ENCODE measurements at regions not wholly inside any gene's neighbourhood (a gene's known extent, or its start where the extent isn't known, plus 50 kb on each side); places are given as distances from the start of the nearest gene placed in this dataset.

GRCh38 chr9:79193001-79193400 is 378.8 kb upstream of the TLE4 start:
- TF ChIP-seq CTCF (IDR thresholded peaks at IDR 0.05) (no peak), EP300 (IDR thresholded peaks at IDR 0.05; ENCODE audit: low read depth) (no peak), POLR2AphosphoS5 (IDR thresholded peaks at IDR 0.05) (no peak), POLR2A (IDR thresholded peaks at IDR 0.05) (no peak)

Measured in transverse colon (tissue), 4 donors.